K562 (cell line): ENCODE measurements at regions not wholly inside any gene's neighbourhood (a gene's known extent, or its start where the extent isn't known, plus 50 kb on each side); places are given as distances from the start of the nearest gene placed in this dataset.

Source experiments
- ATAC-seq: fragments of 200-7000 bp; cut with Tn5 transposase; 3 replicates; pipeline ENCODE4 v1.9.1; 2020; ENCODE audit warnings: moderate library complexity
- BruUV-seq: library from RNA; stranded (reverse); fragments of 400-500 nt; replicated peaks from 2 replicates; lab custom pipeline; 2021; lab: Mats Ljungman, UMichigan
- CTCF ChIA-PET: fragments of 300-600 bp; formaldehyde crosslinking; extraction: SDS; loops from one replicate; lab custom pipeline; 2021; ENCODE audit warnings: low intra/inter-chr PET ratio; lab: Yijun Ruan, JAX
- POLR2A ChIA-PET: fragments of 300-600, 350-650 bp; sonication (Branson Sonifier 250); formaldehyde crosslinking; extraction: SDS; loops from one replicate; lab custom pipeline; 2021; ENCODE audit warnings: antibody characterized with exemption, inconsistent platforms; lab: Yijun Ruan, JAX
- DNase-seq, 4 experiments: peaks; one replicate each; pipeline versions ENCODE4 v3.0.0 to v3.0.0-alpha.2; 2011 to 2018; ENCODE audit warnings: low spot score in 3 of 4, mixed read lengths in 3 of 4; ENCODE audit errors: extremely low read depth in 1 of 4
- FAIRE-seq: peaks from 2 replicates; lab custom pipeline; 2011; peaks lifted over from hg19 to GRCh38; lab: Jason Lieb, UNC
- H2AFZ ChIP-seq: 2 replicates; pipeline ENCODE4 v1.6.0; 2011; ENCODE audit warnings: low read depth, low read length, control low read depth, inconsistent platforms
- H3K27ac ChIP-seq: fragments of 200-600 bp; 3 replicates; pipeline ENCODE4 v1.8.0; 2011; ENCODE audit warnings: low read depth, mild to moderate bottlenecking, control low read depth, inconsistent platforms, low read length, moderate library complexity, mixed read lengths; ENCODE audit errors: extremely low read depth
- H3K27me3 ChIP-seq, 2 experiments: fragments of 300-600 bp in 1 of 2; 2 replicates in 1 of 2; 3 replicates in 1 of 2; pipeline versions ENCODE4 v1.6.0 to v1.8.0; 2011; ENCODE audit warnings: inconsistent platforms in 2 of 2, low read length in 2 of 2, mild to moderate bottlenecking in 1 of 2, mixed read lengths in 1 of 2, moderate library complexity in 1 of 2; ENCODE audit not compliant: control insufficient read depth in 2 of 2, insufficient read depth in 2 of 2
- H3K36me3 ChIP-seq: fragments of 300-600 bp; 3 replicates; pipeline ENCODE4 v1.8.0; 2011; ENCODE audit warnings: mild to moderate bottlenecking, low read length, inconsistent platforms; ENCODE audit not compliant: control insufficient read depth, insufficient read depth
- H3K4me1 ChIP-seq, 2 experiments: fragments of 200-600 bp in 1 of 2; replicated peaks in 1 of 2; 2 replicates in 1 of 2; 3 replicates in 1 of 2; pipeline versions ENCODE4 v1.5.1 to v1.8.0; 2011; ENCODE audit warnings: inconsistent platforms in 2 of 2, low read length in 2 of 2, mild to moderate bottlenecking in 1 of 2, mixed read lengths in 1 of 2, moderate library complexity in 1 of 2; ENCODE audit not compliant: control insufficient read depth in 2 of 2, insufficient read depth in 2 of 2
- H3K4me2 ChIP-seq: 2 replicates; pipeline ENCODE4 v1.6.1; 2011; ENCODE audit warnings: low read length, control low read depth, inconsistent platforms, mixed read lengths; ENCODE audit not compliant: insufficient read depth
- H3K4me3 ChIP-seq: fragments of 200-600 bp; sonication (generic), shearing (Covaris generic); 2 replicates; pipeline ENCODE4 v1.5.1; 2016; ENCODE audit warnings: control low read depth, inconsistent platforms
- H3K79me2 ChIP-seq: fragments of 200-600 bp; 3 replicates; pipeline ENCODE4 v1.8.0; 2011; ENCODE audit warnings: low read length, inconsistent platforms; ENCODE audit not compliant: control insufficient read depth, insufficient read depth
- H3K9ac ChIP-seq, 2 experiments: 2 replicates each; pipeline versions ENCODE4 v1.6.0 to v1.6.1; 2011; ENCODE audit warnings: low read depth in 2 of 2, low read length in 2 of 2, control low read depth in 1 of 2, inconsistent platforms in 1 of 2, mild to moderate bottlenecking in 1 of 2, mixed read lengths in 1 of 2; ENCODE audit not compliant: insufficient read depth in 1 of 2
- H3K9me1 ChIP-seq: one replicate; pipeline ENCODE4 v1.6.0; 2011; ENCODE audit warnings: inconsistent platforms, mild to moderate bottlenecking, low read length, moderate library complexity; ENCODE audit not compliant: control insufficient read depth, insufficient read depth
- H3K9me3 ChIP-seq: replicated peaks from 2 replicates; pipeline ENCODE4 v1.5.1; 2011; ENCODE audit warnings: low read depth, low read length, inconsistent platforms; ENCODE audit not compliant: control insufficient read depth, insufficient read depth
- H4K20me1 ChIP-seq: replicated peaks from 2 replicates; pipeline ENCODE4 v1.6.1; 2011; ENCODE audit warnings: low read length, inconsistent platforms, mixed read lengths; ENCODE audit not compliant: control insufficient read depth, insufficient read depth
- CBFA2T3 ChIP-seq: fragments of 450-650 bp; IDR thresholded peaks from 2 replicates; pipeline ENCODE4 v1.6.1; 2017
- HNRNPH1 ChIP-seq: fragments of 200-400 bp; formaldehyde crosslinking; optimal IDR thresholded peaks from 2 replicates; pipeline ENCODE3; 2017; ENCODE audit warnings: low read depth, mild to moderate bottlenecking, low read length, moderate library complexity
- KAT2B ChIP-seq: IDR thresholded peaks from one replicate; pipeline ENCODE4 v1.6.1; 2012; ENCODE audit warnings: low read depth, mild to moderate bottlenecking, control low read depth, inconsistent platforms, low read length, moderate library complexity
- MAFK ChIP-seq: IDR thresholded peaks from 2 replicates; pipeline ENCODE4 v1.6.1; 2011; ENCODE audit warnings: low read length, improper control_type of control experiment
- SMARCB1 ChIP-seq: IDR thresholded peaks from 2 replicates; pipeline ENCODE4 v1.6.1; 2011; ENCODE audit warnings: improper control_type of control experiment, low read depth; ENCODE audit not compliant: insufficient read length
- SP2 ChIP-seq: IDR thresholded peaks from 2 replicates; pipeline ENCODE4 v1.6.1; 2011; ENCODE audit warnings: mild to moderate bottlenecking, low read depth, low read length, moderate library complexity; ENCODE audit not compliant: poor library complexity, severe bottlenecking; ENCODE audit errors: extremely low read depth
- SRSF7 ChIP-seq: fragments of 200-400 bp; formaldehyde crosslinking; optimal IDR thresholded peaks from 2 replicates; pipeline ENCODE3; 2017; ENCODE audit warnings: mild to moderate bottlenecking, low read depth, low read length
- STAT5A ChIP-seq: IDR thresholded peaks from 2 replicates; pipeline ENCODE4 v1.6.1; 2012; ENCODE audit warnings: low read length, inconsistent platforms, borderline replicate concordance
- TAL1 ChIP-seq: fragments of 450-650 bp; IDR thresholded peaks from 2 replicates; pipeline ENCODE4 v1.6.1; 2016; ENCODE audit warnings: mild to moderate bottlenecking
- TGIF2 ChIP-seq: sonication (generic); formaldehyde crosslinking; IDR thresholded peaks from 2 replicates; pipeline ENCODE4 v1.8.1; 2022; ENCODE audit warnings: mild to moderate bottlenecking, missing genetic modification reagents, moderate library complexity
- ZC3H11A ChIP-seq: IDR thresholded peaks from 2 replicates; pipeline ENCODE4 v1.6.1; 2012; ENCODE audit warnings: low read depth, low read length, improper control_type of control experiment
- ZFPM2 ChIP-seq: fragments of 250-450 bp; sonication (Bioruptor Pico); IDR thresholded peaks from 2 replicates; pipeline ENCODE4 v1.5.1; 2022; ENCODE audit warnings: mild to moderate bottlenecking
- ZFX ChIP-seq: sonication (generic); formaldehyde crosslinking; IDR thresholded peaks from 2 replicates; pipeline ENCODE4 v1.8.0; 2022; ENCODE audit warnings: mild to moderate bottlenecking, missing genetic modification reagents, moderate library complexity
- ZNF347 ChIP-seq: fragments of 450-650 bp; formaldehyde crosslinking; IDR thresholded peaks from 2 replicates; pipeline ENCODE4 v1.4.0; 2020; ENCODE audit warnings: low read depth, mild to moderate bottlenecking, moderate library complexity
- ZNF764 ChIP-seq: fragments of 250-450 bp; sonication (Bioruptor Pico); IDR thresholded peaks from 2 replicates; pipeline ENCODE4 v1.4.0; 2020; ENCODE audit warnings: low read depth, mild to moderate bottlenecking, moderate library complexity
- WGBS: fragments of 100-300 bp; shearing (Covaris generic); methylation state at CpG from one replicate; pipeline ENCODE4 v1.1.6; 2016; ENCODE audit warnings: low coverage, mixed read lengths; ENCODE audit not compliant: insufficient coverage; ENCODE audit errors: missing lambda C conversion rate; 5-methylcytosine and 5-hydroxymethylcytosine counted together
- in situ Hi-C: fragments of 300-500 bp; cut with MboI; formaldehyde crosslinking; loops from 4 replicates; pipeline ENCODE4 v1.15.0; 2018; ENCODE audit warnings: inconsistent platforms, mixed read lengths
- intact Hi-C: fragments of 100-400 bp; cut with micrococcal nuclease; formaldehyde crosslinking; loops from 2 replicates; pipeline ENCODE4 v1.14.2; 2022
- TF ChIP-seq, protein P1 (sequence below): sonication (generic); formaldehyde crosslinking; IDR thresholded peaks from 2 replicates; pipeline ENCODE4 v1.8.0; 2023; ENCODE audit warnings: mild to moderate bottlenecking, missing genetic modification reagents
- TF ChIP-seq, protein P2 (sequence below), 2 experiments: fragments of 150-350 bp in 1 of 2; IDR thresholded peaks; 2 replicates each; pipeline ENCODE4 v1.6.1; 2012 to 2016; ENCODE audit warnings: low read depth in 2 of 2, low read length in 2 of 2, mild to moderate bottlenecking in 1 of 2, moderate library complexity in 1 of 2
- TF ChIP-seq, protein P3 (sequence below): sonication (generic); formaldehyde crosslinking; IDR thresholded peaks from 2 replicates; pipeline ENCODE4 v1.8.1; 2023; ENCODE audit warnings: mild to moderate bottlenecking, missing genetic modification reagents

- TF ChIP-seq, protein P1, sequence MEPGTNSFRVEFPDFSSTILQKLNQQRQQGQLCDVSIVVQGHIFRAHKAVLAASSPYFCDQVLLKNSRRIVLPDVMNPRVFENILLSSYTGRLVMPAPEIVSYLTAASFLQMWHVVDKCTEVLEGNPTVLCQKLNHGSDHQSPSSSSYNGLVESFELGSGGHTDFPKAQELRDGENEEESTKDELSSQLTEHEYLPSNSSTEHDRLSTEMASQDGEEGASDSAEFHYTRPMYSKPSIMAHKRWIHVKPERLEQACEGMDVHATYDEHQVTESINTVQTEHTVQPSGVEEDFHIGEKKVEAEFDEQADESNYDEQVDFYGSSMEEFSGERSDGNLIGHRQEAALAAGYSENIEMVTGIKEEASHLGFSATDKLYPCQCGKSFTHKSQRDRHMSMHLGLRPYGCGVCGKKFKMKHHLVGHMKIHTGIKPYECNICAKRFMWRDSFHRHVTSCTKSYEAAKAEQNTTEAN (CRISPR knock-in tag): no peak
- no peak for TF ChIP-seq SMARCB1
- TF ChIP-seq MAFK: no peak
- TF ChIP-seq, protein P2, sequence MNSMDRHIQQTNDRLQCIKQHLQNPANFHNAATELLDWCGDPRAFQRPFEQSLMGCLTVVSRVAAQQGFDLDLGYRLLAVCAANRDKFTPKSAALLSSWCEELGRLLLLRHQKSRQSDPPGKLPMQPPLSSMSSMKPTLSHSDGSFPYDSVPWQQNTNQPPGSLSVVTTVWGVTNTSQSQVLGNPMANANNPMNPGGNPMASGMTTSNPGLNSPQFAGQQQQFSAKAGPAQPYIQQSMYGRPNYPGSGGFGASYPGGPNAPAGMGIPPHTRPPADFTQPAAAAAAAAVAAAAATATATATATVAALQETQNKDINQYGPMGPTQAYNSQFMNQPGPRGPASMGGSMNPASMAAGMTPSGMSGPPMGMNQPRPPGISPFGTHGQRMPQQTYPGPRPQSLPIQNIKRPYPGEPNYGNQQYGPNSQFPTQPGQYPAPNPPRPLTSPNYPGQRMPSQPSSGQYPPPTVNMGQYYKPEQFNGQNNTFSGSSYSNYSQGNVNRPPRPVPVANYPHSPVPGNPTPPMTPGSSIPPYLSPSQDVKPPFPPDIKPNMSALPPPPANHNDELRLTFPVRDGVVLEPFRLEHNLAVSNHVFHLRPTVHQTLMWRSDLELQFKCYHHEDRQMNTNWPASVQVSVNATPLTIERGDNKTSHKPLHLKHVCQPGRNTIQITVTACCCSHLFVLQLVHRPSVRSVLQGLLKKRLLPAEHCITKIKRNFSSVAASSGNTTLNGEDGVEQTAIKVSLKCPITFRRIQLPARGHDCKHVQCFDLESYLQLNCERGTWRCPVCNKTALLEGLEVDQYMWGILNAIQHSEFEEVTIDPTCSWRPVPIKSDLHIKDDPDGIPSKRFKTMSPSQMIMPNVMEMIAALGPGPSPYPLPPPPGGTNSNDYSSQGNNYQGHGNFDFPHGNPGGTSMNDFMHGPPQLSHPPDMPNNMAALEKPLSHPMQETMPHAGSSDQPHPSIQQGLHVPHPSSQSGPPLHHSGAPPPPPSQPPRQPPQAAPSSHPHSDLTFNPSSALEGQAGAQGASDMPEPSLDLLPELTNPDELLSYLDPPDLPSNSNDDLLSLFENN (IDR thresholded peaks at IDR 0.05; ENCODE audit: low read depth in 2 of 2, low read length in 2 of 2): no peak
- TF ChIP-seq ZNF347 (CRISPR knock-in tag): no peak
- no peak for TF ChIP-seq ZFPM2 (CRISPR knock-in tag)
Measured at GRCh38 chr14:85817430-85817829, 287.5 kb downstream of the FLRT2 start (continued).

DNA sequence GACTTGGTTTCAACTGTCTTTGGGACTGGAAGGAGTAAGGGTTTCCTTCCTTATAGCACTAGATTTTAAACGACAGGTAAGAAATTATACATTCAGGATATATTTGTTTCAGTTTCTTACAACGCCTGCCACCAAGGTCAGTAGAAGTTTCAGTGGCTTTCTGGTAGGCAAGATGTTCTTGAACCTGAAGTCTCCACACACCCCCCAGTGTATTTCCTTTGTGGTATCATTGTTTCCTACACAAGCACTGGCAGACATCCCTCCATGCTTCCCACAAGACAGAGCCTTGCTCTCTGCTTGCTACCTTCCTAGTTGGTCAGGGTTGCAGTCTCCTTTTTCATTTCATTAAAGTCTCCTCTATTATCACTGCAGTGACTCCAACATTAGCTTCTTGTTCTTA lies 283.1 kb downstream of the FLRT2 start:
- H3K27ac ChIP-seq: no peak overlapping the region
- in situ Hi-C loops: no loop called here
- no peaks in the 10 kb centered on the region for H4K20me1 ChIP-seq
- H3K9me1 ChIP-seq: no peaks in the 10 kb centered on the region
- H3K79me2 ChIP-seq: no peaks in the 10 kb centered on the region
- no TSS peak for BruUV-seq
- ChIA-PET POLR2A (no interaction called here), CTCF (no interaction called here)
- ATAC-seq (no peak), DNase-seq (no peak), FAIRE-seq (no peak)
- no peaks in the 10 kb centered on the region for H3K4me1 ChIP-seq
- intact Hi-C loops: no loop called here
- H3K27me3 ChIP-seq: no peaks in the 10 kb centered on the region
- H3K4me2 ChIP-seq: no peak overlapping the region
- WGBS: 0% methylated on average over 2 of the region's 2 CpGs
- no peak overlapping the region for H2AFZ ChIP-seq
- H3K9me3 ChIP-seq: no peaks in the 10 kb centered on the region
- no peaks in the 10 kb centered on the region for H3K36me3 ChIP-seq
- H3K9ac ChIP-seq: no peak overlapping the region
- H3K4me3 ChIP-seq: no peak overlapping the region
- TF ChIP-seq HNRNPH1 (no peak), ZC3H11A (no peak), SRSF7 (no peak), TGIF2 (CRISPR knock-in tag) (no peak), TAL1 (no peak), STAT5A (no peak), KAT2B (no peak), CBFA2T3 (no peak), SP2 (no peak), ZNF764 (CRISPR knock-in tag) (no peak), ZFX (no peak)
- TF ChIP-seq, protein P3, sequence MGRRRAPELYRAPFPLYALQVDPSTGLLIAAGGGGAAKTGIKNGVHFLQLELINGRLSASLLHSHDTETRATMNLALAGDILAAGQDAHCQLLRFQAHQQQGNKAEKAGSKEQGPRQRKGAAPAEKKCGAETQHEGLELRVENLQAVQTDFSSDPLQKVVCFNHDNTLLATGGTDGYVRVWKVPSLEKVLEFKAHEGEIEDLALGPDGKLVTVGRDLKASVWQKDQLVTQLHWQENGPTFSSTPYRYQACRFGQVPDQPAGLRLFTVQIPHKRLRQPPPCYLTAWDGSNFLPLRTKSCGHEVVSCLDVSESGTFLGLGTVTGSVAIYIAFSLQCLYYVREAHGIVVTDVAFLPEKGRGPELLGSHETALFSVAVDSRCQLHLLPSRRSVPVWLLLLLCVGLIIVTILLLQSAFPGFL (CRISPR knock-in tag): no peak
